GM12874 (cell line): ENCODE measurements at regions not wholly inside any gene's neighbourhood (a gene's known extent, or its start where the extent isn't known, plus 50 kb on each side); places are given as distances from the start of the nearest gene placed in this dataset.

ENCODE experiments used
- CTCF ChIP-seq: IDR thresholded peaks from 2 replicates; pipeline ENCODE4 v1.5.1; 2011; ENCODE audit warnings: low read depth, mild to moderate bottlenecking, control low read depth, low read length, moderate library complexity; ENCODE audit not compliant: insufficient read depth

- TF ChIP-seq CTCF: no peak
These were observed 94.8 kb downstream of the MYCN start for GRCh38 chr2:16034975-16035746.

- TF ChIP-seq CTCF: no peak
These were observed 94.0 kb downstream of the MYCN start for GRCh38 chr2:16034151-16034974.

- TF ChIP-seq CTCF: no peak
These were observed 92.6 kb downstream of the MYCN start for GRCh38 chr2:16033032-16033293.

- no peak for TF ChIP-seq CTCF
These were observed 92.1 kb downstream of the MYCN start for GRCh38 chr2:16032282-16033031.

- no peak for TF ChIP-seq CTCF
These were observed 91.5 kb downstream of the MYCN start for GRCh38 chr2:16031848-16032159.

GRCh38 chr2:16031058-16031847 lies 90.9 kb downstream of the MYCN start:
- no peak for TF ChIP-seq CTCF
